Uterus (tissue), 2 donors: ENCODE measurements at regions not wholly inside any gene's neighbourhood (a gene's known extent, or its start where the extent isn't known, plus 50 kb on each side); places are given as distances from the start of the nearest gene placed in this dataset.

Experiments used
- CTCF ChIP-seq, 4 experiments: fragments of 200-600 bp in 2 of 4; fragments of 450-650 bp in 2 of 4; sonication (generic) in 2 of 4; IDR thresholded peaks; one replicate each; pipeline ENCODE4 v1.5.1; 2016 to 2019; ENCODE audit warnings: antibody characterized with exemption in 4 of 4, mild to moderate bottlenecking in 2 of 4, moderate library complexity in 1 of 4
- POLR2A ChIP-seq, 2 donors: fragments of 450-650 bp; IDR thresholded peaks; one replicate each; pipeline ENCODE4 v1.6.1; 2016; ENCODE audit warnings: antibody characterized with exemption in 2 of 2, mild to moderate bottlenecking in 1 of 2, moderate library complexity in 1 of 2

GRCh38 chr11:13068211-13068610, 59.1 kb downstream of the RASSF10 start:
- no peak for TF ChIP-seq CTCF (IDR thresholded peaks at IDR 0.05)
- no peak for TF ChIP-seq POLR2A (IDR thresholded peaks at IDR 0.05)
